HEK293 (cell line): ENCODE measurements at regions not wholly inside any gene's neighbourhood (a gene's known extent, or its start where the extent isn't known, plus 50 kb on each side); places are given as distances from the start of the nearest gene placed in this dataset.

ENCODE experiments used
- GLI2 ChIP-seq: fragments of 450-650 bp; formaldehyde crosslinking; IDR thresholded peaks from 2 replicates; pipeline ENCODE4; 2017; ENCODE audit warnings: missing biosample characterization, missing genetic modification characterization, low read depth, borderline replicate concordance
- KLF16 ChIP-seq: fragments of 450-650 bp; formaldehyde crosslinking; IDR thresholded peaks from 2 replicates; pipeline ENCODE4 v1.5.1; 2017; ENCODE audit warnings: missing biosample characterization, missing genetic modification characterization
- KLF7 ChIP-seq: fragments of 450-650 bp; formaldehyde crosslinking; IDR thresholded peaks from 2 replicates; pipeline ENCODE4 v1.5.1; 2016; ENCODE audit warnings: missing biosample characterization, missing genetic modification characterization, borderline replicate concordance
- MEIS1 ChIP-seq: sonication (generic); formaldehyde crosslinking; IDR thresholded peaks from 2 replicates; pipeline ENCODE4 v1.8.1; 2022; ENCODE audit warnings: missing genetic modification reagents, mild to moderate bottlenecking, borderline replicate concordance
- MYNN ChIP-seq: fragments of 450-650 bp; formaldehyde crosslinking; IDR thresholded peaks from 2 replicates; pipeline ENCODE4 v1.5.1; 2016; ENCODE audit warnings: missing biosample characterization, missing genetic modification characterization, borderline replicate concordance
- ZNF133 ChIP-seq: fragments of 450-650 bp; formaldehyde crosslinking; IDR thresholded peaks from 2 replicates; pipeline ENCODE4 v1.5.1; 2016; ENCODE audit warnings: missing biosample characterization, missing genetic modification characterization
- ZNF174 ChIP-seq: fragments of 450-650 bp; formaldehyde crosslinking; IDR thresholded peaks from 2 replicates; pipeline ENCODE4 v1.5.0; 2017; ENCODE audit warnings: missing biosample characterization, mild to moderate bottlenecking, missing genetic modification characterization
- ZNF785 ChIP-seq: fragments of 450-650 bp; formaldehyde crosslinking; IDR thresholded peaks from 2 replicates; pipeline ENCODE4 v1.5.1; 2016; ENCODE audit warnings: missing biosample characterization, missing genetic modification characterization
- ZNF837 ChIP-seq: fragments of 450-650 bp; formaldehyde crosslinking; IDR thresholded peaks from 2 replicates; pipeline ENCODE4 v1.5.1; 2016; ENCODE audit warnings: missing biosample characterization, missing genetic modification characterization
- ZNF843 ChIP-seq: fragments of 450-650 bp; formaldehyde crosslinking; IDR thresholded peaks from 2 replicates; pipeline ENCODE4 v1.5.1; 2016; ENCODE audit warnings: missing biosample characterization, missing genetic modification characterization
- TF ChIP-seq, protein P1 (sequence below): fragments of 450-650 bp; formaldehyde crosslinking; IDR thresholded peaks from 2 replicates; pipeline ENCODE4 v1.5.1; 2016; ENCODE audit warnings: missing biosample characterization, missing genetic modification characterization
- TF ChIP-seq, protein P2 (sequence below): fragments of 450-650 bp; formaldehyde crosslinking; IDR thresholded peaks from 2 replicates; pipeline ENCODE4 v1.5.1; 2016; ENCODE audit warnings: missing biosample characterization, missing genetic modification characterization
- TF ChIP-seq, protein P3 (sequence below): fragments of 450-650 bp; formaldehyde crosslinking; IDR thresholded peaks from 2 replicates; pipeline ENCODE4 v1.5.1; 2016; ENCODE audit warnings: missing biosample characterization, missing genetic modification characterization

DNA sequence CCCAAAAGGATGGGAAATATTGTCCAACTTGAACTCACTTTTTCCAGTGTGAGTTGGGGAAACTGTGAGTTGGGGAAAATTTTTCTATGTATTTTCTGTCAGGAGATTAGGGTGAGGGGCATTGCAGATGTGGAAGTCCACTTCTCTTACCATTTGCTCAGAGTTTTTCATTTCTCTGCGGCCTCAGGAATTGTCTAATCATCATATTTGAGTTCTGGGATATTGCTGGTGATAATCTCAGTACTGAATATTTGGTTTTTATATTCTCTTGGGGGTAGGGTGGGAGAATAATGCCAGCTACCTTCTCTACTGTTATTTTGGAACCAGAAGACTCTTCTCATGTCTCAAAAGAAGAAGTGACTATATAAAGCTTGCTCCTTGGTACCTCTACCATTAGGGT lies 141.3 kb upstream of the SLC13A1 start:
- TF ChIP-seq ZNF174 (no peak), KLF7 (tag by site-specific recombination) (no peak), GLI2 (no peak), MEIS1 (CRISPR knock-in tag) (no peak), ZNF133 (tag by site-specific recombination) (no peak), MYNN (tag by site-specific recombination) (no peak), ZNF843 (no peak), ZNF785 (tag by site-specific recombination) (no peak), ZNF837 (tag by site-specific recombination) (no peak), KLF16 (no peak)
- TF ChIP-seq, protein P1, sequence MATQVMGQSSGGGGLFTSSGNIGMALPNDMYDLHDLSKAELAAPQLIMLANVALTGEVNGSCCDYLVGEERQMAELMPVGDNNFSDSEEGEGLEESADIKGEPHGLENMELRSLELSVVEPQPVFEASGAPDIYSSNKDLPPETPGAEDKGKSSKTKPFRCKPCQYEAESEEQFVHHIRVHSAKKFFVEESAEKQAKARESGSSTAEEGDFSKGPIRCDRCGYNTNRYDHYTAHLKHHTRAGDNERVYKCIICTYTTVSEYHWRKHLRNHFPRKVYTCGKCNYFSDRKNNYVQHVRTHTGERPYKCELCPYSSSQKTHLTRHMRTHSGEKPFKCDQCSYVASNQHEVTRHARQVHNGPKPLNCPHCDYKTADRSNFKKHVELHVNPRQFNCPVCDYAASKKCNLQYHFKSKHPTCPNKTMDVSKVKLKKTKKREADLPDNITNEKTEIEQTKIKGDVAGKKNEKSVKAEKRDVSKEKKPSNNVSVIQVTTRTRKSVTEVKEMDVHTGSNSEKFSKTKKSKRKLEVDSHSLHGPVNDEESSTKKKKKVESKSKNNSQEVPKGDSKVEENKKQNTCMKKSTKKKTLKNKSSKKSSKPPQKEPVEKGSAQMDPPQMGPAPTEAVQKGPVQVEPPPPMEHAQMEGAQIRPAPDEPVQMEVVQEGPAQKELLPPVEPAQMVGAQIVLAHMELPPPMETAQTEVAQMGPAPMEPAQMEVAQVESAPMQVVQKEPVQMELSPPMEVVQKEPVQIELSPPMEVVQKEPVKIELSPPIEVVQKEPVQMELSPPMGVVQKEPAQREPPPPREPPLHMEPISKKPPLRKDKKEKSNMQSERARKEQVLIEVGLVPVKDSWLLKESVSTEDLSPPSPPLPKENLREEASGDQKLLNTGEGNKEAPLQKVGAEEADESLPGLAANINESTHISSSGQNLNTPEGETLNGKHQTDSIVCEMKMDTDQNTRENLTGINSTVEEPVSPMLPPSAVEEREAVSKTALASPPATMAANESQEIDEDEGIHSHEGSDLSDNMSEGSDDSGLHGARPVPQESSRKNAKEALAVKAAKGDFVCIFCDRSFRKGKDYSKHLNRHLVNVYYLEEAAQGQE (tag by site-specific recombination), result no peak
- TF ChIP-seq, protein P2, sequence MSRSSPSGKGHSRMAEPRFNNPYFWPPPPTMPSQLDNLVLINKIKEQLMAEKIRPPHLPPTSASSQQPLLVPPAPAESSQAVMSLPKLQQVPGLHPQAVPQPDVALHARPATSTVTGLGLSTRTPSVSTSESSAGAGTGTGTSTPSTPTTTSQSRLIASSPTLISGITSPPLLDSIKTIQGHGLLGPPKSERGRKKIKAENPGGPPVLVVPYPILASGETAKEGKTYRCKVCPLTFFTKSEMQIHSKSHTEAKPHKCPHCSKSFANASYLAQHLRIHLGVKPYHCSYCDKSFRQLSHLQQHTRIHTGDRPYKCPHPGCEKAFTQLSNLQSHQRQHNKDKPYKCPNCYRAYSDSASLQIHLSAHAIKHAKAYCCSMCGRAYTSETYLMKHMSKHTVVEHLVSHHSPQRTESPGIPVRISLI, result no peak
- TF ChIP-seq, protein P3, sequence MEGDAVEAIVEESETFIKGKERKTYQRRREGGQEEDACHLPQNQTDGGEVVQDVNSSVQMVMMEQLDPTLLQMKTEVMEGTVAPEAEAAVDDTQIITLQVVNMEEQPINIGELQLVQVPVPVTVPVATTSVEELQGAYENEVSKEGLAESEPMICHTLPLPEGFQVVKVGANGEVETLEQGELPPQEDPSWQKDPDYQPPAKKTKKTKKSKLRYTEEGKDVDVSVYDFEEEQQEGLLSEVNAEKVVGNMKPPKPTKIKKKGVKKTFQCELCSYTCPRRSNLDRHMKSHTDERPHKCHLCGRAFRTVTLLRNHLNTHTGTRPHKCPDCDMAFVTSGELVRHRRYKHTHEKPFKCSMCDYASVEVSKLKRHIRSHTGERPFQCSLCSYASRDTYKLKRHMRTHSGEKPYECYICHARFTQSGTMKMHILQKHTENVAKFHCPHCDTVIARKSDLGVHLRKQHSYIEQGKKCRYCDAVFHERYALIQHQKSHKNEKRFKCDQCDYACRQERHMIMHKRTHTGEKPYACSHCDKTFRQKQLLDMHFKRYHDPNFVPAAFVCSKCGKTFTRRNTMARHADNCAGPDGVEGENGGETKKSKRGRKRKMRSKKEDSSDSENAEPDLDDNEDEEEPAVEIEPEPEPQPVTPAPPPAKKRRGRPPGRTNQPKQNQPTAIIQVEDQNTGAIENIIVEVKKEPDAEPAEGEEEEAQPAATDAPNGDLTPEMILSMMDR (tag by site-specific recombination), result no peak
